ENCODE measurements at regions not wholly inside any gene's neighbourhood (a gene's known extent, or its start where the extent isn't known, plus 50 kb on each side); places are given as distances from the start of the nearest gene placed in this dataset.
"Not testable (repeated sequence)": the region's sequence is repeated elsewhere in the genome, so short reads cannot be mapped to it uniquely, and the experiment has no call there.

DNA sequence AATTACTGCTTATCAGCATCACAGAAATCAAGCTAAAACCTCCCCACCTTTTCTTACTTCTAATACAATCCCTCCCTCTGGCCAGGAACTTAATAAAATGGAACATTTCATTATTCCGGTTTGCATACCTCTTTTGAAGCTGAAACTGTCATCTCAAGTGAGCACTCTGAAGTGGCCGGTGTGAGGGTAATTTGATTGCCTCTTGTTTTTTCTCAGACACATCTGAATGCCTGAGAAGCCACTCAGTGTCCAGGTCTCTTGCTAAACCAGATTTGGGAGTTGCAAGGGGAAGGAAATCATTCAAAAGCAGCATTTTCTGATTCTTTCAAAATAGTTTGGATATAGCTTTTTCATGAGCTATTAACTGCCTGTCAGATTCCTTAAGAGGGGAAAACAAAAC, 190.3 kb downstream of the C1D start:
- DNase-seq (ENCODE audit: low read depth): no peak

DNA sequence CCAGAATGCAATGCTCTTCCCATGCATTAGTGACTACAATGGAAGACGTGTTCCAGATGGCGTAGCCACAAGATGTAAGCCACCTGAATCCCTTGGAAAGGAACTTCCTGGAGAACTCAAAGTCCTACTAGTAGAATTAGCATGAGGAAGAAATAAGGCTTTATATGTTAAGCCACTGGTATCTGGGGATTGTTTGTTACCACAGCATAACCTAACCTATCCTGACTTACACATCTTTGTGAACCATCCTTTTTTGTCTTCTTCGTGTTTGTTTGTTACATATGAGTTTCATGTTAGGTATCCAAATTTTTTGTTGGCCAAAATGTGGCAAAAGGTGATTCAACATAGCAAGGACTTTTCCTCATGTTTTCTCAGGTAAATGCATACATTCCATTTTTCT, 188.9 kb downstream of the C1D start:
- DNase-seq (ENCODE audit: low read depth): no peak

DNA sequence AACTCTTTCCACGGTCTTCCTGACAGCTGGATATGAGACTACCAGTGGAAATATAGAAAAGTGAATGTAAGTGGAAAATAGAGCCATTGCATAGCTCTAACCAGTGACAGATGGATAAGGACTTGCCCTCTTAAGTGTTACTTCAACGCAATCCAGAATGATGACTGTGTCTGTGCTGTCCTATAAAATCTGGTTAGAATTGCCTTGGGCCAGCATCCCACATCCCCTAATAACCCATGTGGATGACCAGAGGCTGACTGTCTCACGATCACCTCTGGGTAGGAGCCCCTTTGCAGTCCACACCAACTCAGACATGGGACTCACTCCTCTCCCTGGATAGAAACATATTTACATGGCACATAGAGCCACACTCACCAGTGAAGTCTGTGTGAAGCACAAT, 186.6 kb downstream of the C1D start:
- DNase-seq (ENCODE audit: low read depth): no peak

DNA sequence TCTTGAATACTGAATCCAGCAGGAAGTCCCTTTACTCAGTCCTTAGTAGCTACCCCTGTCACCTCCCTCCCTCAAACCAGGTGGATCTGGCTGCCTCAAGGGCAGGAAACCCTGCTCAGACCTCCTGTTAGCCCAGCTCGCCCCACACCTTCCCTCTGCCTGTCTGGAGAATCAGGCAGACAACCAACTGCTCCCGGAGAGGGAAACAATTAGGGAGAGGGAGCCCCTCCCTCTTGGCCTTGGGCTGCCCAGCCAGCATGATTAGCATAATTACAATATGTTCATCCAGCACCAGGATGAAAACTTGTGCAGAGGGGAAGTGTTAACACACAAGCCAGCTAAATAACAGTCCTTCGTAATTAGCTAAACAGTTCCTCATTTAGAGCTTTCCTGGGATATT, 185.5 kb downstream of the C1D start:
- DNase-seq (ENCODE audit: low read depth): no peak

DNA sequence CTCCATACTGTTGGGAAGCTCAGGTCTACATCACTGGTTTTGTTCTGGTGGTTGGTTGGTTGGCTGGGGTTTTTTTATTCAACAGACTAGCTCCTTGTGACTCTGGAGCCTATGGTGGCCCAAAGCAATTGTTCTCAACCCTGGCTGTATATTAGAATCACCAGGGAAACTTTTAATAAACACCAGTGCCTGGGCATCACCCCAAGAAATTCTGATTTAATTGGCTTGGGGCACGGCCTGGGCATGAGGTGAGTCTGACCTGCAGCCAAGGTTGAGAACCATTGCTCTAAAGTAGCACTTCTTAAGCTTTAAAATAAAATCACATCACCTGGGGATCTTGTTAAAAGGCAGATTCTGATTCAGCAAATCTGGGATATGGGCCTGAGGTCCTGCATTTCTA, 184.1 kb downstream of the C1D start:
- no peak for DNase-seq (ENCODE audit: low read depth)

DNA sequence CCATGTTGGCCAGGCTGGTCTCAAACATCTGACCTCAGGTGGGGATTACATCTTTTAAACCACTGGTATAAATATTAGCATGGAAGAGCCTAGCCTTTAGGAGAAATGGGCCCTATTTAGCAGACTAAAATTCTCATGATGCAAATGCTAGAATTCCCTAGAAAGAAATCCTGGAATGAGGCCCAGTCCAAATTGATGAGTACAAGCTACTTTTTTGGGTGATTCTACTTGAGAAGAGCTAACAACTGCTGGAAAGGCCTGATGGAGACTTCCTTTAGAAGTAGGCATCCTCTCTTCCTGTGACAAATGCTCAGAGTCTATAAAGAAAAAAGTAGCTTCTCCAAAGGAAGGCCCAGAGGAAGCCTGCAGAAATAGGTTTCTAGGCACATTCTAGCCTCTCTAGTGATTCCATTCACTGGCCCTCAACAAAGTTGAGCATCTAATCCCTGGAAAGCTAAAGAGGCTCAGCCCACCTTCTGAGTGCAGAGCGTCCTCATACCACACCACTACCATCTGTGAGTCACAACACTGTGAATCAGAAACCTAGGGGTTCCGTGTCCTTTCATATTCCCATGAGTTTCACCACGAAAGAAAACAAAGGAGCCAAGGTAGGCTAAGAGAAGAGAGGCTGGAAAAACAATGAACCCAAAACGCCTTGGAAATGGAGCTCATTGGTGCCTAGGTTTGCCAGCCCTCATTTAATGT, 183.1 kb downstream of the C1D start:
- DNase-seq (ENCODE audit: low read depth): no peak

DNA sequence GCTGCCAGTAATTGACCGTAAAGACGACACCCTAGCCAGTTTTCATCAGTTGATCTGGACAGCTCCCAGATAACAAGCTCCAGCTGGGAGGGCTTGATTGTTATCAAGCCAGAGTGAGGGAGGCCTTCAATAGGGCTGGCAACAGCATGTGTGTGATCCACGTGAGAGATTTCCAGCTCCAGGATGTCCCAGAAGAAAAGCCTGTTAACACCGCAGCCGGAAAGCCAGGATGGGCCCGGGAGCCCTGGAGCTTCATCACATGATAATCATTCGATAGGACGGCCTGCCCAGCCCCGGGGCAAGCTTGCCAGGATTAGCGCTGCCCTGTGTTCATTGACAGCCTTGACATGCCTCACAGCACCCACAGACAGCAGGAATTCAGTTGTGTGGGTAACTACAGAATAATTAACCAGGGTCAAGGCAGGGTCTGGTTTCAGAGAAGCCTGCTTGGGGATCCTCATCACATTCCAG, 182.5 kb downstream of the C1D start:
- no peak for DNase-seq (ENCODE audit: low read depth)

DNA sequence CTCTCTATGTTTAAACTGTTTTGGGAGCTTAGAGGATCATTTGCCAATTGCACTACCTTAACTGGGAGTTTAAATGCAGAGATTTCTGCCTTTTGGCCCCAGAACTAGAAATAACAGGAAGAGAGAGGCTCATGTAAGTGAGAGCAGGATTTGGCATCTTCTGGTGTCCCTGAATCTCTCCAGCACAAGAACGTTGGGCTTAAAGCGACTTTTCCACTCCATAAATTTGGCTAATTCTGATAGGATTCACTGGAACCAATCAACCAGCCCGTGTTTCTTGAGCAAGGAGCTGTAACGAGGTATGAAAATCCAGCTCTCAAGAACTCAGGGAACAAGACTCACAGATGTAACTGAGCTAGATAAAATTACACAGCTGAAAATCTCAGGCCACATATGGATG, 181.0 kb downstream of the C1D start:
- no peak for DNase-seq (ENCODE audit: low read depth)

DNA sequence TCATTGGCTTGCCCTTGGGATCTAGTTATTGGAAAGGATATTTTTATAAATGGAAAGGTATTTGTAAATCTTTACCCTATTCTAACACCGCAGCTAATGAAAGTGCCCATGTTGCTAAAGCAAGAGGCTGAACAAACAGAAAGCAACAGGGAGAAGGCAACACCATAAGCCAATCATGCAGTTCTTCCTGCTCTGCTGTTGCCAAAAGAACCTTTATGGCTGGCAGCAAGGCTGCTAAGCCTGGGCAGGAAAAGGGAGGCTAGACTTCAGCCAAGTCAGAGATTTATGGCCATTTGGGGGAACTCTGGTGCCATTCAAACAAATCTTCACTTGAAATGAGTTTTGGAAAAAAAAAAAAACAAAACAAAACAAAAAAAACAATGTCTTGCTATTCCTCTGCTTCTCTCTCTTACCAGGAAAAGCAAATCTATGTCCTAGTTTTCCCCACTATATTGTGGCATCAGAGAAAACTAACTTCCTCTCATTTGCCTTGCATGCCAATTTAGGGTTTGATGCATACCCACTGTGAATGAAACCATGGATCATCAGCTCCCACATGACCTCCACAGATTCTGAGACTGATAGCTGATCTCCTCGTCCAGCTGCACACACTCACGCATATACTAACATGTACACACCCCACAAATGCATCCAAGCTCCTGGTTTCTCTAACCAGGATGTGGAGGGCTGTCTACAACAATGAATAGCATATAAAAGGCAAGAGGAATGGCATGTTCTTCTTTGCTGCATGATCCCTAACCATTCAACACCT, 179.3 kb downstream of the C1D start:
- no peak for DNase-seq (ENCODE audit: low read depth)

DNA sequence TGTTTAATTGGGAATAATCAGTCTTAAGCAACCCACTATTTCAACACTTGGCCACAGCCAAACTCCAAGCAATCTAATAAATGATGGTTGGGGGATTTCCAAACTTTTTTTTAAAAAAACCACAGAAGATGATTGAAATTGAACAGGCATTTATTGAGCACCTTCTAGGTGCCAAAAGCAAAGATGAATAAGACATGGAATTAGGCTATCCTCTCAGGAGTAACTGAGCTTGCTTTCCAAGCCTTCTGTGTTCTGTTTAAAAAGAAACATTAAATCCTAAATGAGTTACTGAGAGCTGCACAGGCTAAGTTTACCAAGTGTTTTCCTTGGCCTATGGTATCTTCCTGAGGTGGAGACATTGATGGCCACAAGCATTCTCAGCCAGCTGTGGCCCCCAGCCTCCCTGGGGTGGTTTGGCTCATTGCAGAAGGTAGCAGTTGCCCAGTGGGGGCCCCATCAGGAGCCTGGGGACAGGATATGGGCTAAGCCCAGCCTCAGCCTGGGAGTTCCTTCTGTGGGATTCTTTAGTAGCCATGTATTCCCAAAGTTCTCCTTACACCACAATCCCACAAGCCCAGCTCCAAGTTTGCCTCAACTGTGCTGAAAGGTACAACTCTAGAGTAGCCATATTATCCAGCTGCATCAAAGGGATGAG, 174.3 kb downstream of the C1D start:
- DNase-seq (ENCODE audit: low read depth): no peak

DNA sequence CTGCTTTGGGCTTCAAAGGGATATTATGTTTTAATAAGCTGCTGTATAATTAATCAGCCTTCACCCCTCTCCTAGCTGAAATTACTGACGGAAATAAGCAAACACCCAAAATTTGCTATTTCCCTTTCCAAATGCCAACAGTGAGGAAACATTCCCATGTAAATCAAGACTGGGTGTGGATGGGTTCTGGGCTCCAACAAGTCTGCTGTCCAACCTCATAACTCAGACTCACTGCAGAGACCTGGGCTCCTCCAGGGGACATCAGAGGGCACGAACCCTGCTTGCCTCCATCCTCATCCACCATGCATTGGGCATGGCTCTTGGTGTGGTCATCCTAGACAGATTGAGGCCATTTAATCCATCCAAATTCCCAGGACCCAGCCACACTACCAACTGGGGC, 173.7 kb downstream of the C1D start:
- DNase-seq (ENCODE audit: low read depth): no peak

DNA sequence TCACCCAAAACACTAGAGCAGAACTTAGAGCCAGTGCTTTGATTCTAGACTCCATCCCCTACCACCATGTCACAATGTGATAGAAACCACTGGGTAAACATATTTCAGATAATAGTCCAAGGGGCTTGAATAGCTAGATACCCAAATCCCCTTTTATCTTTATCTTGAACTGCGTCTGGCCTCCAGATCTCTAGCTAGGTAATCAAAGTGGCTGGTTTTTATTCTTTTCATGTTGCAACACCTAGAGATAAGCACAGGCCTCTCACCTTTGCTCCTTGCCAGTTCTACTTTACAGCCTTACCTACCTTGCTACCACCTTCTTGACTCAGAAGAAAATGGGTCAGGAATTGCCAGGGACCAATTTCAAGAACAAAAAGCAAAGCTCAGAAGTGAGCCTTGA, 171.2 kb downstream of the C1D start:
- DNase-seq (ENCODE audit: low read depth): no peak

DNA sequence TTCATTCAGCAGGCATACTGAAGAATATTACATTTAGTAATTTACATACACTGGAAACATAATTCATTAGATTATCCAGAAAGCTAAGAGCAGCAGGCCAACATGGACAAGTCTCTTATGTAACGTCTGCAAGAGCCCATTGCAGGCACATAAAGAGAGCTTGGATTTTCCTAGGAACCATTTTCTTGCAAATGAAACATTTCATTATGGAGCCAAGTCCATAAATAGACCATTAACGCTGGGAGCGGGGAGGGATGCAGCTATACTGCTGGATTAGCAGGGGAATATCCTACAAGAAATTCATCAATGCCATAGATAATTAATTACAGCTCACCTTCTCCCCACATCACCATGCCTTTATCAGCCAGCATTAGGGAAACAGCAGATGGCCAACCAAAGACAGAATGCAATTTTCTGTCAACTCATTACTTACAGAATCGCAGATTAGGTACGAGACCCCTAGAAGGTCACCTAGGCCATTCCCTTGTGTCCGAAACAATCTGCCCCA, 170.4 kb downstream of the C1D start:
- DNase-seq (ENCODE audit: low read depth): no peak

DNA sequence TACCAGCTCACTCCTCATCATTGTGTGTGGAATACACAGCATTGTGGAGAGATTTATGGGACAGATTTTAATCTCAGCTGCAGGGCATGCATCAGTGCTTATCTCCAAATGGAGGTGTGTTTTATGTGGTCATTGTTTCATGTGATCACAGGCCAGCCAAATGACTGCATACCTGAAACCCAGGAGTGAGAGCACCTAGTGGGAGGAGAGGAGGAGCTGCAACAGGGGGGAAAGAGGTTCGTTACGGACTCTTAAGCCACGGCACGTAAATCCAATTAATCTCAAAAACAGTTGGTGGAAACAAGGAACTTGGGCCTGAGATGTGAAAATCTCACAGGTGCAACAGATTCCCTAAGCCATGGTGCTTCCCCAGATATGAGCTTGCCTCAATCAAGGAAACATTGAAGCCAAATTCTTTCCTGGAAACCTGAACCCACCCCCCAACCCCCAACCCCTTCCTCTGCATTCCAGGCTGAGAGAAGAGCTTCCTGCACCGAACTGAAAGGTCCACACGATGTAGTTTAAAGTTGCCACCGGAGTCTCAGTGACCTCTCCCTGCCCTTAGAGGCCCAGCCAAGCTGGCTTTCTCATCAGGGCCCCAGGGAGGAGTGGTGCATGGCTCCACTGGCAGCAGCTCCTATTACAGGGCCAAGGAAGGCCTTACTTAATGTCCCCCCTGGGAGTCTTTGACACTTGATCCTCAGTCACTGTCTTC, 167.4 kb downstream of the C1D start:
- no peak for DNase-seq (ENCODE audit: low read depth)

DNA sequence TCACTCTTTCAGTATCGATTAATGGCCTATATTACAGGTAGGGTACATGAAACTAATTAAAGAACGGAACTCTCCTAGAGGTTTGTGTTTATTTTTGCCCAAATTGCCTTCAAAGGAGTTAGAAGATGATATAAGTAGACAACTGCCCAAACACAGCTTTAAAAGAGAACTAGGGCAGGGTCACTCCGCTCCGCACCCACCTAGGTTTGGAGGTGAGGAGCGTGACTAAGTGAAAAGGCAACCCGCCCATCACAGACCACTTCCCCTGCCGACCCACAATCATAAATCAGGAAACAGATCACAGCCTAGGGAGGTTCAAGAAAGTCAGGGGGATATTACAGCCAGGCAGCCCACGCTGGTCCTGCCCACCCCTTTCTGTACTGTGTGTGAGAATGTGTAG, 166.7 kb downstream of the C1D start:
- no peak for DNase-seq (ENCODE audit: low read depth)

DNA sequence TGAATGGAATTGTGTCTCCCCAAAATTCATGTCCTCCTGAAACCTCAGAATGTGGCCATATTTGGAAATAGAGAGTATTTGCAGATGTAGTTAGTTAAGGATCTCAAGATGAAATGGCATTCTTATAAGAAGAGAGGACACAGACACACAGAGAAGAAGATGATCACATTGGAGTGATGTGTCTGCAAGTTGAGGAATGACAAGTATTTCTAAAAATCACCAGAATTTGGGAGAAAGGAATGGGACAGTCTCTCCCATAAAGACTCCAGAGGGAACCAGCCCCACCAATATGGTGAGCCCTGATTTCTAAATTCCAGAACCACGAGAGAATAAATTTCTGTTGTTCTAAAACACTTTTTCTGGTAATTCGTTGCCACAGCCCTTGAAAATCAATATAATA, 166.3 kb downstream of the C1D start:
- DNase-seq (ENCODE audit: low read depth): no peak

DNA sequence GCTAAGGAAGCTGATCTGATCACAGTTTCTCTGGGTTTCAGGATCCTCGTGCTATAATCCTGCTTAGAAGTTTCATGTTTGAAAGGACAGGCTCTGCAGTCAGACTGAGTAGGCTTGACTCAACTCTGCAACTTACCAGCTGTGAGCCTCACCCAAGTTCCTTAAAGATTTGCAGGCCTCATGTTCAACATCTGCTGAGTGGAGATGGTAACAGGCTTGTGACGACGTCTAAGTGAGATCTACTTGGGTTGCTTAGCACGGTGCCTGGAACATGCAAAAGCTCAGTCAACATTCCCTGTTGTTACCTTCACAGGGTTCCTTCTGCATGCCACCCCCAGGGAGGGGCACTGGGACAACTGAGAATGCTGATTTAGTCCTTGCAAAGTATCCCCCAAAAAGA, 164.2 kb downstream of the C1D start:
- DNase-seq (ENCODE audit: low read depth): no peak

DNA sequence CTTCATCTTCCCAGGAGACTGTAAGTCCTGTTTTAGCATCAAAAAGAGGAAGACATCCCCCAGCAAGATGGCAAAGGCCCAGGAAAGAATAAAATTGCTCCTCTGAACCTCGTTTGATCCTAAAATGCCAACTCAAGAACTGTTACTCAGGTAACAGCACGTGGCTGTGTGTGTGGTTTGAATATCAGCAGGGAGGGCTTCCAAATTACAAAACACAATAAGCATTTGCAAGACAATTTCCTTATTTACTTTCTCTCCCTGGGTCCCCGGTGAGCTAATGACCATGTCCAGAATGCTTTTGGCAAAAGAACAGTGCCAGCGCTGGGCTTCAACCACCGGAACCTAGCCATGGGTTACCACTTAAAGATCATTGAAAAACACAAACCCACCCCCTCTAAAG, 163.6 kb downstream of the C1D start:
- no peak for DNase-seq (ENCODE audit: low read depth)

DNA sequence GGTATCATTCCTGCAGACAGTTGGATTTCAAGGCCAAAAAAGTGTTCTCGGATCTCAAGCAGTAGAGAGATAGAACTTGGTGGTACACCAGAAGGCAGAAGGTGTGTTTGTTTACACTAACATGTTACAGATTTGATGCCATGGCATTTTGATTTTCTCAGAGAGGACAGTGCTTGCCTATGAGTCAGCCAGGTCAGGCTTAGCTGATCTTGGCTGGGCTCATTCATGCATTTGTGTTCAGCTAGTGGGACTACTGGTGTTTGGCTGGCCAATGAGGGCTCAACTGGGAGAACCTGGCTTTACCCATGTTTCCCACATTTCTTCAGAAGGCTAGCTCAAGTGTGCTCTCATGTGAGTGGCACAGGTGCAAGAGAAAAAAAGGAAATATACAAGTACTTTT, 162.0 kb downstream of the C1D start:
- no peak for DNase-seq (ENCODE audit: low read depth)

DNA sequence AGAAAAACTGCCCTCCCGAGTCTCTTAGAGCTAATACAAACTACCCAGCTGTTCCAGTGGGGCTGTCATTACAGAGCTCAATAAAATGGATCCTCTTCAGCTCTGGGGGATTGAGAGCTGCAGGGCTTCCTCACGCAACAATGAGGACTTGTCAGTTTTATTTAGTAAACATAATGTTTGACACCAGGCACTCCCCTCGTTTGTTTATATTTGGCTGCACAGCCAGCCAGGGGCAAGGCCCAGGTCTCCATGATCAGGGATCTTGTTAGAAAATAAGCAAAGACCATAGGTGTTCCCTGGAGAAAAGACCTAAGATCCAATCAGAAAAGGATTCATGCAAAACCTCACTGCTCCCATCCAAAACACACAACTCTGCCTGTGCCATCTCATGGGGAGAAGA, 158.2 kb downstream of the C1D start:
- no peak for DNase-seq (ENCODE audit: low read depth)

DNA sequence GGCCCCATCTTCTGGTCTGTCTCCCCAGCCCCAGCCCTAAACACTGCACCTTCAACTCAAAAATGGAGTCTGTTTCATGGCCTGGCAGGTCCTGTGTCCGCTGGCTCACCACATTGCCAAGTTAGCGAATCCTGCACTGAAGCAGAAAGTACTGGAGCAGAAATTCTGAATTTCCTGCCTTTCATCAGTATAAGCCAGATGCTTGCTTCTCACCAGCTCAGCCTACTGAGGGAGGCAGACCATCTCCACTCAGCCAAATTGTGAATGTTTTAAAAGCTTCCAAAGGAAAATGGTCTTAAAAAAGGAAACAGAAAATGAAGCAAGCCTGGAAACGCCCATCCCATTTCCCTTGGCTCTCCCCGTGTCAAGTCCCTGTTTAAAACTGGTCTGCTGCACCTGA, 157.8 kb downstream of the C1D start:
- no peak for DNase-seq (ENCODE audit: low read depth)

DNA sequence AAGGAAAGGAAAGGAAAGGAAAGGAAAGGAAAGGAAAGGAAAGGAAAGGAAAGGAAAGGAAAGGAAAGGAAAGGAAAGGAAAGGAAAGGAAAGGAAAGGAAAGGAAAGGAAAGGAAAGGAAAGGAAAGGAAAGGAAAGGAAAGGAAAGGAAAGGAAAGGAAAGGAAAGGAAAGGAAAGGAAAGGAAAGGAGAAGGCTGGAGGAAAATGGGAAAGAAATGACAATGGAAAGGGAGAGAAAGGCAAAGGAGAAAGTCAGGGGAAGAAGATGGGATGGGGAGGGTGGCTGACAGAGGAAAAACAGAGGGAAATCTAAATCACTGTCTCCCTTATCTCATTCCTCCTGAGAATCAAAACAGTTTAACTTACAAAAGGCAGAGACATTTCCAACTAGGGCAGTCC, 156.3 kb downstream of the C1D start:
- DNase-seq (ENCODE audit: low read depth): not testable (repeated sequence)
